ENCODE measurements at regions not wholly inside any gene's neighbourhood (a gene's known extent, or its start where the extent isn't known, plus 50 kb on each side); places are given as distances from the start of the nearest gene placed in this dataset.

DNA sequence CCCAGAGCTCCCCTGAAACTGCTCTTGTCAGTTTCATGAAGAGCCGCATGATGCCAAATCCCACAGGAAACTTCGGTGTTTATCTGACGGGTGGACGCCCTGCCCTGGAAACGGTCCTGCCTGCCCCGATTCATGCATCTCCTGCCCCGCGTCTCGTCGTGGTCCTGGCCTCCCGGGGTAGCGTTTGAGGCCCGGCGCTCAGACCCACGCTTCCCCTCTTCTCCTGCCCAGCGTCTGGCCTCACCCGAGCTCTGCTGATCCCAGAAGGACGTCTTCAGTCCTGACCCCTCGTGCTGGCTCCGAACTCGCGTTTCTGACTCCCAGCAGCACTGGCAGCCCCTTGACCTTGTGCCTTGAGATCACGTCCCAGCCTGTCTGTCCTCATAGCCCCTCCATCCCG is 180.5 kb downstream of the TMEM18 start:
- TF ChIP-seq, protein P1, sequence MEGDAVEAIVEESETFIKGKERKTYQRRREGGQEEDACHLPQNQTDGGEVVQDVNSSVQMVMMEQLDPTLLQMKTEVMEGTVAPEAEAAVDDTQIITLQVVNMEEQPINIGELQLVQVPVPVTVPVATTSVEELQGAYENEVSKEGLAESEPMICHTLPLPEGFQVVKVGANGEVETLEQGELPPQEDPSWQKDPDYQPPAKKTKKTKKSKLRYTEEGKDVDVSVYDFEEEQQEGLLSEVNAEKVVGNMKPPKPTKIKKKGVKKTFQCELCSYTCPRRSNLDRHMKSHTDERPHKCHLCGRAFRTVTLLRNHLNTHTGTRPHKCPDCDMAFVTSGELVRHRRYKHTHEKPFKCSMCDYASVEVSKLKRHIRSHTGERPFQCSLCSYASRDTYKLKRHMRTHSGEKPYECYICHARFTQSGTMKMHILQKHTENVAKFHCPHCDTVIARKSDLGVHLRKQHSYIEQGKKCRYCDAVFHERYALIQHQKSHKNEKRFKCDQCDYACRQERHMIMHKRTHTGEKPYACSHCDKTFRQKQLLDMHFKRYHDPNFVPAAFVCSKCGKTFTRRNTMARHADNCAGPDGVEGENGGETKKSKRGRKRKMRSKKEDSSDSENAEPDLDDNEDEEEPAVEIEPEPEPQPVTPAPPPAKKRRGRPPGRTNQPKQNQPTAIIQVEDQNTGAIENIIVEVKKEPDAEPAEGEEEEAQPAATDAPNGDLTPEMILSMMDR (IDR thresholded peaks at IDR 0.05; ENCODE audit: low read depth, low read length), result no peak
- TF ChIP-seq EZH2phosphoT487 (IDR thresholded peaks at IDR 0.05; ENCODE audit: low read depth), result no peak

All from OCI-LY3 (cell line).